Nephron progenitor cell (in vitro differentiated cells): ENCODE measurements at regions not wholly inside any gene's neighbourhood (a gene's known extent, or its start where the extent isn't known, plus 50 kb on each side); places are given as distances from the start of the nearest gene placed in this dataset.

ENCODE experiments used
- DNase-seq: peaks from one replicate; pipeline ENCODE4 v3.0.0; 2021
- H3K27ac Mint-ChIP-seq: 2 replicates; pipeline ENCODE4 v1.8.0; 2021; ENCODE audit warnings: mild to moderate bottlenecking, moderate library complexity, mixed read lengths
- H3K27me3 Mint-ChIP-seq: 2 replicates; pipeline ENCODE4 v1.8.0; 2021; ENCODE audit warnings: mild to moderate bottlenecking, low read depth, mixed read lengths; ENCODE audit not compliant: poor library complexity
- H3K36me3 Mint-ChIP-seq: 2 replicates; pipeline ENCODE4 v1.8.0; 2021; ENCODE audit warnings: low read depth, mixed read lengths
- H3K4me1 Mint-ChIP-seq: 2 replicates; pipeline ENCODE4 v1.8.0; 2021; ENCODE audit warnings: mixed read lengths
- H3K4me3 Mint-ChIP-seq: 2 replicates; pipeline ENCODE4 v1.8.0; 2021; ENCODE audit warnings: mild to moderate bottlenecking, moderate library complexity, mixed read lengths
- H3K9me3 Mint-ChIP-seq: 2 replicates; pipeline ENCODE4 v1.8.0; 2021; ENCODE audit warnings: mild to moderate bottlenecking, moderate library complexity, mixed read lengths
- TF ChIP-seq, protein P1 (sequence below): fragments of 200-600 bp; sonication (generic); IDR thresholded peaks from 2 replicates; pipeline ENCODE4 v1.5.0; 2021; ENCODE audit warnings: antibody characterized with exemption

DNA sequence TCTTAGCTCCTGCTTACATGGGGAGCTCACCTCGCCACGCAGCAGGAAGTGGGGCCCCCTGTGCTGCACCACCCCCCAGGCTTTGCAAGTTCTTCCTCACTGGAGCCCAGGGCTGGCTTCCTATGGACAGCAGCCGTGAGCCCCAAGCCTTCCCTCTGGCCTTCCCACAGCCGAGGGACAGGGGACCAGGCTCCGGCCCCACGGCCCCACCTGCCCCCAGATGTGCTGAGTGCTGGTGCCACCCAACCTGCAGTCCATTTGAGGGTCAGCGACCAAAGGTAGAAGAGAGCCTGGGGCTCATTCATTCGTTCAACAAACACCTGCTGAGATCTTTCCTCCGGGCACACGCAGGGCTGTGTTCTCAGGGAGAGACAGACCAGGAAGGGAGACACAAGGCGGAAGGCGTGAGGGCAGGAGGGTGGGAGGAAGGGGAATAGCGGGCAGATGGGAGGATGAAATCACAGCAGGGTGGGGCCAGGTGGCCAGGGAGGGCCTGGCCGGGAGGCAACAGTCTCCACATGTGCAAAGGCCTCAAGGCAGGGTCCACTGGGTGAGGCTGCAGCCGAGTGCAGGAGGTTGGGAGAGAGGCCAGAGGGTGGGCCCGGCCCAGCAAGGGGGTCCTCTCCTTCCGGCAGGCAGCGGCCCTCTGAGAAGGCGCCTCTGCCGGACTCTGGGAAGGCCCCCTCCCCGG, 100.1 kb downstream of the FOXL3 start:
- Mint-ChIP-seq H3K36me3 (no peaks in the 10 kb centered on the region), H3K4me1 (peaks cover 10% of the 10 kb centered on the region), H3K9me3 (peaks cover 56% of the 10 kb centered on the region)

DNA sequence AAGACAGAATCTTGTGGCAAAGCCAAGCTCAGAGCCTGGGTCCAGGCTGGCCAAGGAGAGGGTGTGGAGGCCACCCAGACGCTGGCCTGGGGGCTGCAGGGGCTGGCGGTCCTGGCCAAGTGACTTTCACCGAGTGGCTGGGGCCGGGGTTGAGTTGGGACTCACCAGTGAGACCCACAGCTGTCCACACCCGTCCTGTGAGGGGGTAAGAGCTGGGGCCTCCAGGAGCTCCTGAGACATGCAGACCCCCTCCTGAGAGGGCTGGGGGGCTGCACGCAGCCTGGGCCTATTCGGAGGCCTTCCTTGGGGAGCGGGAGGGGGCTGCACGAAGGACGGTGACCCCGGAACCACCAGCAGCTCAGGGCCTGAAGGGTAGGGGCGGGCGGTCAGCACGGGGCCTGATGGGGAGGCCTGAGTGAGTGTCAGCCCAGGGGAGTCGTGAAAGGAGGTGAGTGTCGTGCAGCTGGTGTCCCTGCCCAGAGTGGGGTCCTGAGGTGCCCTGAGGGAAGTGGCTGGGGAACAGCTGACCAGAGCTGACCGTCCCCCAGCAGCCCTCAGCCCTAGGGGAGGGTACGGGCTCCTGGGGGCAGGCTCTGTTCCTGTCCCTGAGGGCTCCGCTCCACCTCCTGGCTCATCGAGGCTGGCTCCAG, 100.9 kb downstream of the FOXL3 start:
- Mint-ChIP-seq H3K27ac (no peak overlapping the region), H3K4me3 (no peak overlapping the region), H3K27me3 (peaks cover 8% of the 10 kb centered on the region), H3K4me1 (peaks cover 10% of the 10 kb centered on the region), H3K9me3 (peaks cover 57% of the 10 kb centered on the region), H3K36me3 (peaks cover 6% of the 10 kb centered on the region)
- TF ChIP-seq, protein P1, sequence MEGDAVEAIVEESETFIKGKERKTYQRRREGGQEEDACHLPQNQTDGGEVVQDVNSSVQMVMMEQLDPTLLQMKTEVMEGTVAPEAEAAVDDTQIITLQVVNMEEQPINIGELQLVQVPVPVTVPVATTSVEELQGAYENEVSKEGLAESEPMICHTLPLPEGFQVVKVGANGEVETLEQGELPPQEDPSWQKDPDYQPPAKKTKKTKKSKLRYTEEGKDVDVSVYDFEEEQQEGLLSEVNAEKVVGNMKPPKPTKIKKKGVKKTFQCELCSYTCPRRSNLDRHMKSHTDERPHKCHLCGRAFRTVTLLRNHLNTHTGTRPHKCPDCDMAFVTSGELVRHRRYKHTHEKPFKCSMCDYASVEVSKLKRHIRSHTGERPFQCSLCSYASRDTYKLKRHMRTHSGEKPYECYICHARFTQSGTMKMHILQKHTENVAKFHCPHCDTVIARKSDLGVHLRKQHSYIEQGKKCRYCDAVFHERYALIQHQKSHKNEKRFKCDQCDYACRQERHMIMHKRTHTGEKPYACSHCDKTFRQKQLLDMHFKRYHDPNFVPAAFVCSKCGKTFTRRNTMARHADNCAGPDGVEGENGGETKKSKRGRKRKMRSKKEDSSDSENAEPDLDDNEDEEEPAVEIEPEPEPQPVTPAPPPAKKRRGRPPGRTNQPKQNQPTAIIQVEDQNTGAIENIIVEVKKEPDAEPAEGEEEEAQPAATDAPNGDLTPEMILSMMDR = no peak
- no peak for DNase-seq

More for the DNA sequence above, 100.1 kb downstream of the FOXL3 start:
- H3K27ac Mint-ChIP-seq = no peak overlapping the region
- H3K4me3 Mint-ChIP-seq = no peak overlapping the region
- DNase-seq = no peak
- H3K27me3 Mint-ChIP-seq = peaks cover 12% of the 10 kb centered on the region
- TF ChIP-seq, protein P1 = no peak

DNA sequence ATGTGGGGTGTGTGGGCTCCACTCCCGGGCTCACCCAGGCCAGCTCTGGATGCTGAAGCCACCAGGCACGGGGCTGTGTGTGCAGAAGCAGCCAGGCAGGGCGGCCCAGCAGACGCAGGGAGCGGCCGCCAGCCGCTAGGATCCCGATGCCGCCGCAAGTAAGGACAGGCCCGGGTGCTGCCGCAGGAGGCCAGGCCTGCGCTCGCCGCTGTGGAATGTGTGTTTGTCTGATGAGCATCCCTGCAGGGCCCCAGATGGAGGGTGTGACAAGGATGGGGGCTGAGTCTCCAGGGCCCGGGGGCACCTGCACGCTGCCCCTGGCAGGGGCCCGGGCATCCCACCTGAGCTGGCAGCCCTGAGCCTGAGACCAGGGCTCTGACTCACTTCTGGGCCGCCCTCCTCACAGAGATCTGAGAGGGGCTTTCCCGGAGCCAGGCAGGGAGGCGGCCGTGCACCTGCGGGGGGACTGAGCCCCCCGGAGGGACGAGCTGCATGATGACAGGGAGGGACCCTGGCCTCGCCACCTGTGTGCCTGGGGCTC, 101.5 kb downstream of the FOXL3 start:
- no peak for DNase-seq
- H3K27ac Mint-ChIP-seq = no peak overlapping the region
- TF ChIP-seq, protein P1 = no peak
- H3K4me3 Mint-ChIP-seq = no peak overlapping the region
- peaks cover 10% of the 10 kb centered on the region for H3K4me1 Mint-ChIP-seq
- H3K27me3 Mint-ChIP-seq = peaks cover 5% of the 10 kb centered on the region
- peaks cover 10% of the 10 kb centered on the region for H3K36me3 Mint-ChIP-seq
- H3K9me3 Mint-ChIP-seq = peaks cover 57% of the 10 kb centered on the region

- TF ChIP-seq, protein P1 = no peak
- Mint-ChIP-seq H3K27ac (no peak overlapping the region), H3K9me3 (peaks cover 59% of the 10 kb centered on the region), H3K4me3 (no peak overlapping the region), H3K27me3 (peaks cover under 1% of the 10 kb centered on the region), H3K36me3 (peaks cover 14% of the 10 kb centered on the region), H3K4me1 (peaks cover 10% of the 10 kb centered on the region)
- no peak for DNase-seq
Observed at GRCh38 chr7:391961-392524, 102.1 kb downstream of the FOXL3 start.

GRCh38 chr7:392822-393221, 102.9 kb downstream of the FOXL3 start:
- DNase-seq = no peak
- H3K27ac Mint-ChIP-seq = no peak overlapping the region
- H3K27me3 Mint-ChIP-seq = peaks cover 5% of the 10 kb centered on the region
- no peak overlapping the region for H3K4me3 Mint-ChIP-seq
- H3K36me3 Mint-ChIP-seq = peaks cover 14% of the 10 kb centered on the region
- TF ChIP-seq, protein P1 = no peak
- peaks cover 61% of the 10 kb centered on the region for H3K9me3 Mint-ChIP-seq
- H3K4me1 Mint-ChIP-seq = peaks cover 10% of the 10 kb centered on the region
